Endothelial cell of umbilical vein (primary cell): ENCODE measurements at regions not wholly inside any gene's neighbourhood (a gene's known extent, or its start where the extent isn't known, plus 50 kb on each side); places are given as distances from the start of the nearest gene placed in this dataset.

Experiments used
- BruUV-seq: library from RNA; stranded (reverse); fragments of 400-500 nt; replicated peaks from 2 replicates; lab custom pipeline; 2021; lab: Mats Ljungman, UMichigan
- CTCF ChIA-PET: fragments of 300-600, 350-600 bp; sonication (Branson Sonifier 250); formaldehyde crosslinking; loops from one replicate; lab custom pipeline; 2021; ENCODE audit warnings: antibody characterized with exemption, inconsistent platforms; lab: Charles Lee
- POLR2A ChIA-PET: fragments of 300-600, 350-600 bp; sonication (Branson Sonifier 250); formaldehyde crosslinking; loops from one replicate; lab custom pipeline; 2021; ENCODE audit warnings: antibody characterized with exemption, inconsistent platforms; lab: Charles Lee
- DNase-seq: peaks from one replicate; pipeline ENCODE4 v3.0.0-alpha.2; 2011; ENCODE audit warnings: low read depth, low spot score
- FAIRE-seq: peaks from 2 replicates; lab custom pipeline; 2011; peaks lifted over from hg19 to GRCh38; lab: Jason Lieb, UNC
- H2AFZ ChIP-seq: 2 replicates; pipeline ENCODE4 v1.6.0; 2012; ENCODE audit warnings: low read depth, low read length, control low read depth, inconsistent platforms
- H3K27ac ChIP-seq: 2 replicates; pipeline ENCODE4 v1.5.1; 2011; ENCODE audit warnings: low read depth, mild to moderate bottlenecking, control low read depth, low read length, moderate library complexity; ENCODE audit not compliant: insufficient read depth
- H3K27me3 ChIP-seq, 2 experiments: 2 replicates each; pipeline versions ENCODE4 v1.6.0 to v1.6.1; 2011; ENCODE audit warnings: low read length in 2 of 2, mixed read lengths in 1 of 2; ENCODE audit not compliant: control insufficient read depth in 2 of 2, insufficient read depth in 2 of 2
- H3K36me3 ChIP-seq, 2 experiments: 2 replicates in 1 of 2; 3 replicates in 1 of 2; pipeline ENCODE4 v1.5.1; 2011; ENCODE audit warnings: low read length in 2 of 2, mild to moderate bottlenecking in 1 of 2, moderate library complexity in 1 of 2; ENCODE audit not compliant: control insufficient read depth in 2 of 2, insufficient read depth in 2 of 2; ENCODE audit errors: extremely low read depth in 1 of 2
- H3K4me1 ChIP-seq: 3 replicates; pipeline ENCODE4 v1.5.1; 2011; ENCODE audit warnings: mild to moderate bottlenecking, low read length; ENCODE audit not compliant: control insufficient read depth, insufficient read depth; ENCODE audit errors: extremely low read depth
- H3K4me2 ChIP-seq: 2 replicates; pipeline ENCODE4 v1.6.1; 2011; ENCODE audit warnings: low read length, control low read depth, mixed read lengths; ENCODE audit not compliant: insufficient read depth
- H3K4me3 ChIP-seq, 3 experiments: fragments of 200-600 bp in 1 of 3; sonication (generic), shearing (Covaris generic) in 1 of 3; replicated peaks in 1 of 3; 2 replicates each; pipeline ENCODE4 v1.5.1; 2011 to 2016; ENCODE audit warnings: control low read depth in 3 of 3, low read length in 3 of 3, mild to moderate bottlenecking in 2 of 3, inconsistent platforms in 1 of 3, low read depth in 1 of 3, moderate library complexity in 1 of 3; ENCODE audit not compliant: insufficient read depth in 1 of 3
- H3K79me2 ChIP-seq: 2 replicates; pipeline ENCODE4 v1.6.0; 2012; ENCODE audit warnings: low read length, inconsistent platforms; ENCODE audit not compliant: control insufficient read depth, insufficient read depth
- H3K9ac ChIP-seq: replicated peaks from 2 replicates; pipeline ENCODE3; 2011; ENCODE audit warnings: low read length, control low read depth; ENCODE audit not compliant: insufficient read depth; ENCODE audit errors: extremely low read depth
- H3K9me1 ChIP-seq: replicated peaks from 3 replicates; pipeline ENCODE4 v1.6.0; 2011; ENCODE audit warnings: mild to moderate bottlenecking, low read length; ENCODE audit not compliant: control insufficient read depth, insufficient read depth; ENCODE audit errors: extremely low read depth
- H3K9me3 ChIP-seq: replicated peaks from 2 replicates; pipeline ENCODE4 v1.5.1; 2012; ENCODE audit warnings: low read length, inconsistent platforms; ENCODE audit not compliant: control insufficient read depth, insufficient read depth
- H4K20me1 ChIP-seq: replicated peaks from 2 replicates; pipeline ENCODE3; 2011; ENCODE audit warnings: mild to moderate bottlenecking, low read length; ENCODE audit not compliant: control insufficient read depth, insufficient read depth; ENCODE audit errors: extremely low read depth
- EZH2 ChIP-seq: IDR thresholded peaks from 2 replicates; pipeline ENCODE4 v1.6.1; 2012; ENCODE audit warnings: borderline replicate concordance, low read depth, mild to moderate bottlenecking, moderate library complexity, low read length, inconsistent platforms; ENCODE audit not compliant: severe bottlenecking
- FOS ChIP-seq: IDR thresholded peaks from 2 replicates; pipeline ENCODE4 v1.6.1; 2011; ENCODE audit warnings: mild to moderate bottlenecking, low read length, moderate library complexity, borderline replicate concordance; ENCODE audit not compliant: insufficient read depth
- GATA2 ChIP-seq: IDR thresholded peaks from 2 replicates; pipeline ENCODE4 v1.7.0; 2011; ENCODE audit warnings: low read depth, mild to moderate bottlenecking, moderate library complexity, mixed read lengths, low read length; ENCODE audit not compliant: insufficient read length, insufficient read depth
- JUN ChIP-seq: IDR thresholded peaks from 2 replicates; pipeline ENCODE4 v1.6.1; 2011; ENCODE audit warnings: borderline replicate concordance, low read depth; ENCODE audit not compliant: insufficient read length, insufficient read depth
- MYC ChIP-seq: IDR thresholded peaks from one replicate; pipeline ENCODE4 v1.6.1; 2011; ENCODE audit warnings: mild to moderate bottlenecking, low read depth, low read length
- POLR2A ChIP-seq: IDR thresholded peaks from 2 replicates; pipeline ENCODE4 v1.6.1; 2012; ENCODE audit warnings: low read depth, mild to moderate bottlenecking, control low read depth, low read length
- POLR2AphosphoS5 ChIP-seq: IDR thresholded peaks from 2 replicates; pipeline ENCODE4 v1.6.1; 2012; ENCODE audit warnings: low read depth, mild to moderate bottlenecking, control low read depth, low read length, moderate library complexity; ENCODE audit not compliant: insufficient read depth
- dilution Hi-C: fragments of 300-500 bp; cut with MboI; formaldehyde crosslinking; loops from one replicate; pipeline ENCODE4 v1.15.0; 2019; ENCODE audit warnings: low sequenced_read_pairs; ENCODE audit not compliant: extremely low pct_ligation_motif_present
- intact Hi-C: fragments of 100-400 bp; cut with micrococcal nuclease; formaldehyde crosslinking; loops from one replicate; pipeline ENCODE4 v1.10.0; 2022
- TF ChIP-seq, protein P1 (sequence below): IDR thresholded peaks from 2 replicates; pipeline ENCODE4 v1.6.1; 2011; ENCODE audit not compliant: insufficient read depth, insufficient read length
- TF ChIP-seq, protein P2 (sequence below), 2 donors: IDR thresholded peaks; 1 replicate in 1 of 2; 2 replicates in 1 of 2; pipeline ENCODE4 v1.5.1; 2011; ENCODE audit warnings: low read length in 2 of 2, mild to moderate bottlenecking in 2 of 2, moderate library complexity in 2 of 2, control low read depth in 1 of 2, inconsistent platforms in 1 of 2, low read depth in 1 of 2; ENCODE audit not compliant: insufficient read depth in 1 of 2; ENCODE audit errors: extremely low read depth in 1 of 2

DNA sequence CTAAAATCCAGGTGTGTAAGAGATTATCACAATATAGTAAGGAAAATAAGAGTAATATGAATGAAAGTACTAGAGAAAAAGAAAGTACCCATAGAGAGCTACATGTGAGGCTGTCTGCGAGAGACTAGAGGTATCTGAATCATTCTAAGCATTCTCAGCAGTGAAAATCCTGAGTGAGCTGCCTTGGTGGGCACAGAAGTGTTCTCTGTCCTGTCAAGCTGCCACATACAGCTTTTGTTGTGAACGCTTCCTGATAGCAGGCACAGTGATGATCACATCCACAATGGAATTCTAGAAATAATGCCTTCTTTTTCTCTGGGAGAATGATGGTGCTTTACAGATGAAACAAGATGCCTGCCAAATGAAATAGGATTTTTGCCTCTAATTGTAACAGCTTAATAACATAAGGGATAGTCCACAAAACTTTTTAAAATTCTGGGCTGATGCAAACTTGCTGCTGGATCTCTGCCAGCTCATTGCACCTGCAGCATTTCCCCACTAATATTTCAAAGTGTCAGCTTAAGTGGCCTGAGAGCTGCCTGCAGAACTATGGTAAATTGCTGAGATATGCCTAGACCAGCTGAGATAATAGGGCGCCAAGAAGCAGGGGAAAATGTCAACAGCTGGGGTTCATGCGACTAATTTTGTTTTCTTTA, 620.5 kb downstream of the DOK5 start:
- no peak overlapping the region for H3K9ac ChIP-seq
- H3K4me3 ChIP-seq, result no peak overlapping the region
- dilution Hi-C loops (no loop called here), intact Hi-C loops (no loop called here)
- H4K20me1 ChIP-seq, result no peaks in the 10 kb centered on the region
- H3K79me2 ChIP-seq, result no peaks in the 10 kb centered on the region
- H3K4me2 ChIP-seq, result no peak overlapping the region
- no peaks in the 10 kb centered on the region for H3K4me1 ChIP-seq
- H3K27me3 ChIP-seq, result no peaks in the 10 kb centered on the region
- BruUV-seq, result no TSS peak
- no peak overlapping the region for H3K27ac ChIP-seq
- DNase-seq (no peak), FAIRE-seq (no peak)
- no peaks in the 10 kb centered on the region for H3K36me3 ChIP-seq
- ChIA-PET POLR2A (no interaction called here), CTCF (no interaction called here)
- H2AFZ ChIP-seq, result no peak overlapping the region
- H3K9me1 ChIP-seq, result no peaks in the 10 kb centered on the region
- TF ChIP-seq GATA2, result no peak
- TF ChIP-seq POLR2A, result no peak
- TF ChIP-seq JUN, result no peak
- TF ChIP-seq FOS, result no peak
- no peak for TF ChIP-seq MYC
- no peak for TF ChIP-seq EZH2
- TF ChIP-seq, protein P1, sequence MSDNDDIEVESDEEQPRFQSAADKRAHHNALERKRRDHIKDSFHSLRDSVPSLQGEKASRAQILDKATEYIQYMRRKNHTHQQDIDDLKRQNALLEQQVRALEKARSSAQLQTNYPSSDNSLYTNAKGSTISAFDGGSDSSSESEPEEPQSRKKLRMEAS, result no peak
- TF ChIP-seq POLR2AphosphoS5, result no peak
- TF ChIP-seq, protein P2, sequence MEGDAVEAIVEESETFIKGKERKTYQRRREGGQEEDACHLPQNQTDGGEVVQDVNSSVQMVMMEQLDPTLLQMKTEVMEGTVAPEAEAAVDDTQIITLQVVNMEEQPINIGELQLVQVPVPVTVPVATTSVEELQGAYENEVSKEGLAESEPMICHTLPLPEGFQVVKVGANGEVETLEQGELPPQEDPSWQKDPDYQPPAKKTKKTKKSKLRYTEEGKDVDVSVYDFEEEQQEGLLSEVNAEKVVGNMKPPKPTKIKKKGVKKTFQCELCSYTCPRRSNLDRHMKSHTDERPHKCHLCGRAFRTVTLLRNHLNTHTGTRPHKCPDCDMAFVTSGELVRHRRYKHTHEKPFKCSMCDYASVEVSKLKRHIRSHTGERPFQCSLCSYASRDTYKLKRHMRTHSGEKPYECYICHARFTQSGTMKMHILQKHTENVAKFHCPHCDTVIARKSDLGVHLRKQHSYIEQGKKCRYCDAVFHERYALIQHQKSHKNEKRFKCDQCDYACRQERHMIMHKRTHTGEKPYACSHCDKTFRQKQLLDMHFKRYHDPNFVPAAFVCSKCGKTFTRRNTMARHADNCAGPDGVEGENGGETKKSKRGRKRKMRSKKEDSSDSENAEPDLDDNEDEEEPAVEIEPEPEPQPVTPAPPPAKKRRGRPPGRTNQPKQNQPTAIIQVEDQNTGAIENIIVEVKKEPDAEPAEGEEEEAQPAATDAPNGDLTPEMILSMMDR (IDR thresholded peaks at IDR 0.05; ENCODE audit: extremely low read depth in 1 of 2, insufficient read depth in 1 of 2, low read depth in 1 of 2, low read length in 2 of 2), result no peak
- H3K9me3 ChIP-seq, result peaks cover 2% of the 10 kb centered on the region
